ENCODE measurements at regions not wholly inside any gene's neighbourhood (a gene's known extent, or its start where the extent isn't known, plus 50 kb on each side); places are given as distances from the start of the nearest gene placed in this dataset.

- no TSS peak for BruUV-seq (replicated peaks)
- Histone ChIP-seq H3K4me3 (no peak overlapping the region), H3K9me1 (ENCODE audit: control insufficient read depth, insufficient read depth, low read length) (no peaks in the 10 kb centered on the region), H2AFZ (ENCODE audit: low read depth, low read length) (no peak overlapping the region), H4K20me1 (replicated peaks; ENCODE audit: control insufficient read depth, insufficient read depth, low read length) (no peaks in the 10 kb centered on the region), H3K9me3 (replicated peaks; ENCODE audit: control insufficient read depth, insufficient read depth, low read depth, low read length) (peaks cover 8% of the 10 kb centered on the region; the same call in 1 of the 2 replicates), H3K79me2 (ENCODE audit: control insufficient read depth, insufficient read depth, low read length) (no peaks in the 10 kb centered on the region), H3K27ac (ENCODE audit: extremely low read depth, low read depth, low read length) (no peak overlapping the region), H3K4me1 (replicated peaks in 1 of 2; ENCODE audit: control insufficient read depth in 2 of 2, insufficient read depth in 2 of 2, low read length in 2 of 2) (peaks cover 0 to 5% of the 10 kb centered on the region in 2 experiments; a peak in 2 of 5 replicates), H3K36me3 (ENCODE audit: control insufficient read depth, insufficient read depth, low read length) (peaks cover under 1% of the 10 kb centered on the region; the same call in 1 of the 3 replicates), H3K27me3 (ENCODE audit: control insufficient read depth in 2 of 2, insufficient read depth in 2 of 2, low read length in 2 of 2) (no peaks in the 10 kb centered on the region), H3K9ac (ENCODE audit: insufficient read depth in 1 of 2, low read depth in 2 of 2, low read length in 2 of 2) (0 out of 4 replicates have a peak overlapping the region, but pooled peaks of 1 of the 2 experiments have one; percentile 13), H3K4me2 (ENCODE audit: insufficient read depth, low read length) (no peak overlapping the region)
- TF ChIP-seq RBM22 (IDR thresholded peaks at IDR 0.05; ENCODE audit: low read depth, low read length, poor library complexity, severe bottlenecking) (peak; percentile 31), NFYB (IDR thresholded peaks at IDR 0.05; ENCODE audit: extremely low read depth, insufficient read length) (no peak)
- FAIRE-seq (no peak), ATAC-seq (no peak), DNase-seq (ENCODE audit: extremely low read depth in 1 of 4, low spot score in 3 of 4) (no peak)
- 79% methylated on average over 26 of the region's 27 CpGs for WGBS (ENCODE audit: insufficient coverage, low coverage, missing lambda C conversion rate)
- intact Hi-C loops (cut with micrococcal nuclease) = no loop called here
- ChIA-PET POLR2A (interaction anchor here (0.7 kb wide), 1 partner anchor 68 kb away, joined by 3 read pairs; no protein-coding TSS in a partner anchor), CTCF (ENCODE audit: low intra/inter-chr PET ratio) (no interaction called here)
- in situ Hi-C loops (cut with MboI) = no loop called here
These were observed 71.6 kb downstream of the RRM2 start for GRCh38 chr2:10193851-10194820.

All from K562 (cell line).